H4 (cell line): ENCODE measurements at regions not wholly inside any gene's neighbourhood (a gene's known extent, or its start where the extent isn't known, plus 50 kb on each side); places are given as distances from the start of the nearest gene placed in this dataset.
"Not testable (repeated sequence)": the region's sequence is repeated elsewhere in the genome, so short reads cannot be mapped to it uniquely, and the experiment has no call there.

Source experiments
- DNase-seq: peaks from one replicate; pipeline ENCODE4 v3.0.0-alpha.2; 2015; ENCODE audit warnings: low spot score

GRCh38 chr3:147333098-147333497 is 73.2 kb downstream of the ZIC4 start:
- DNase-seq, result no peak

DNA sequence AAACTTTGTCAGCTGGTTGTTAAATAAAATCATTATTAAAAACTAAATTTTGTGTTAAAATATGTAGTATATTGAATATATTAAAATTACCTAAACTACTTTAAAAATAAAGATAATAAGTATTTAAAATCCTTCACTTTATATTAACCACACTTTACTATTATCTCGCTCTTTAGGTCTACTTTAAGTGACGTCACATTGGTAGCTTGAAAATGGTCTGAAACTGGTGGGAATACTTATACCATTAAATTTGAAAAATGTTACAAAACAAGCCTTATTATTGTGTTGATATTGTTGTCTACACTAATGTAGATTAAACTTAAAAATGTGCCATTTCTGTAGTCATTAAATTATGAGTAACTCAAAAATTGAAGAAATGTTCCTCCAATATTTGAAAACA is 77.6 kb downstream of the ZIC4 start:
- DNase-seq, result no peak

DNA sequence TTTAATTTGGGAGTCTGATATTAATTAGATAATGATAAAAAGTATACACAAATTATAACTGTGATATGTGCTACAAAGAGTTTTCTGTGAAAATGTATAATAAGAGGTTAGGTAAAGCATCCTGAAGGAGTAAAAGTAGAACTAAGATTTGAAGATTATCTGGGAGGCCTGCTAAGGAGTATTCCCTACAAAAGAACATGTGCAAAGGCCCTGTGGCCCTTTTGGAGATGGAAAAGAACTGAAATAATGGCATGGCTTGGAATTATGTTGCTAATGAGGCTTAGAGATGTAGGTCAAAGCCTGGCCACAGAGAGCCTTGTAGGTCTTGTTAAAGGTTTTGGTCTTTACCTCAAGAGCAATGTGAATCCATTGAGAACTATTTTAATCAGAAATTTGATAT is 82.0 kb downstream of the ZIC4 start:
- no peak for DNase-seq

- no peak for DNase-seq
Measured at GRCh38 chr3:147318900-147319299, 87.4 kb downstream of the ZIC4 start.

- DNase-seq, result not testable (repeated sequence)
Measured at GRCh38 chr3:147317080-147317479, 89.3 kb downstream of the ZIC4 start.

DNA sequence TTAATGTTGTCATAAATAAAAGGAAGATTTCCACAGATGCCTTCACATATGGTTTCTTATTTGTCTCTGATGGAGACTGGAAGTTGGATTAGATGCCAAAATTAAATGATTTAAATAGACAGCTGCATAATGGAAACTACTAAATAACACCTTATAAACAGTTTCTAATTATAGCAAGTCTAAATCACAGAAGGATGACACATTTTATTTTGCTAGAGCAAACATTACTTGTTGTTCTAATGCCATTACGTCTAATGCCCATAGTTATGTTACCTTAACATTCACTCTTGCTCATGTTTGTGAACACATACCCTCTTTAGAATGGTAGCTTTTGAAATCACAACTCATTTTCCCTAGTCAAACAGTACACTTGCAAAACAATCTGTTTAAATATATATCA is 92.8 kb downstream of the ZIC4 start:
- DNase-seq, result no peak

GRCh38 chr3:147312786-147313280 is 93.5 kb downstream of the ZIC4 start:
- DNase-seq, result no peak

DNA sequence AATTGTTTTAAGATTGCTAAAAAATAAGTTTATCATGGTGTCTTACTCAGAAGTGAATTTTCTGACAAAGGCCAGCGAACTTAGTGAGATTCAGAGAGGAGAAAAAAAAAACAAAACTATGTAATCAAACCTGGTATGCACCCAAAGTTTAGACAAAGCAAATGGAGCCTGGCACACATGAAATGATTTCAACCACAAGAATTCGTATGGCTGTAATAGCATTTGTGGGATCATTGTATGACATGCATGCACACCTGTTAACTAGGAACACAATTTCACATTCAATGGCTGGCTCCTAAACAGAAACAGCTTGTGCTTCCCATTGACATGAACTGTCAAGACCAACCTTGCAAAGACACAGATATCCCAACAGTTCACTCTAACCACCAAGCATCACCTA is 94.6 kb downstream of the ZIC4 start:
- DNase-seq, result peak; percentile 22

GRCh38 chr3:147305533-147306250 is 100.7 kb downstream of the ZIC4 start:
- DNase-seq, result no peak

DNA sequence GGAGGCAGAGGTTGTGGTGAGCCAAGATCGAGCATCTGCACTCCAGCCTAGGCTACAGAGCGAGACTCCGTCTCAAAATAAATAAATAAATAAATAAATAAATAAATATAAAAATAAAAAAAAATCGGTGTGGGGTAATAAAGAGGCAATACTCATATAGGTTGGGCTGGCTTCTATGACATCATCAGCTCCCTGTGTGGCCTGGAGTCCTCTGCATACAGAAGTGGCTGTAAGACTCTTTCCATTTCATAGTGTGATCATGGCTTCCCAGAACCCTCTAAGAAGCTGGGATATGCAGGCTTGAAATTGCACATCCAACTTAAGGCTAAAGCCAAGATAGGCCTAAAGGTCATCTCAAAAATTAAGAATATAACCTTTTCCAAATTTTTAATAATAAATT is 101.6 kb downstream of the ZIC4 start:
- no peak for DNase-seq

GRCh38 chr3:147301781-147302180 is 104.6 kb downstream of the ZIC4 start:
- DNase-seq, result no peak

- DNase-seq, result no peak
Measured at GRCh38 chr3:147299656-147300055, 106.7 kb downstream of the ZIC4 start.

GRCh38 chr3:147298511-147298982 is 107.8 kb downstream of the ZIC4 start:
- peak; percentile 75 for DNase-seq

- no peak for DNase-seq
Measured at GRCh38 chr3:147297761-147298350, 108.5 kb downstream of the ZIC4 start.

GRCh38 chr3:147287370-147287769 is 119.0 kb downstream of the ZIC4 start:
- not testable (repeated sequence) for DNase-seq

DNA sequence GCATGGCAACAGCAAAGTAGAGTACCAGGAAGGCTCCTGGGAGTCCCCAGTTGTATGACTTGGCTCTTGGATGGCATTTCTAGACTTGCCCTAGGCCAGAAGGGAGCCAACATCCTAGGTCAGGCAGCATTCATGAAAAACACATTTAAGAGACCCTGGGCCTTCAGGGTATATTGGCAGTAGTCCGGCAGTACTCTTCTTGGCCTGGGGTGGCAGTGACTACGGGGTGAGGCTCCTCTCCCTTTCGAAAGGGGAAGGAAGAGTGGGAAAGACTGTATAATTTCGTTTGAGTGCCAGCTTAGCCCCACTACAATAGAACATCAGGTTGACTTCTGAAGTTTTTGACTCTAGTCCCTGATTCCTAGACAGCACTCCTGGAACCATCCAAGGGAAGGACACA is 136.4 kb downstream of the ZIC4 start:
- DNase-seq, result no peak

- DNase-seq, result no peak
Measured at GRCh38 chr3:147267434-147267833, 138.9 kb downstream of the ZIC4 start.

- no peak for DNase-seq
Measured at GRCh38 chr3:147257944-147258343, 148.4 kb downstream of the ZIC4 start.

GRCh38 chr3:147256739-147257138 is 149.6 kb downstream of the ZIC4 start:
- DNase-seq, result no peak

DNA sequence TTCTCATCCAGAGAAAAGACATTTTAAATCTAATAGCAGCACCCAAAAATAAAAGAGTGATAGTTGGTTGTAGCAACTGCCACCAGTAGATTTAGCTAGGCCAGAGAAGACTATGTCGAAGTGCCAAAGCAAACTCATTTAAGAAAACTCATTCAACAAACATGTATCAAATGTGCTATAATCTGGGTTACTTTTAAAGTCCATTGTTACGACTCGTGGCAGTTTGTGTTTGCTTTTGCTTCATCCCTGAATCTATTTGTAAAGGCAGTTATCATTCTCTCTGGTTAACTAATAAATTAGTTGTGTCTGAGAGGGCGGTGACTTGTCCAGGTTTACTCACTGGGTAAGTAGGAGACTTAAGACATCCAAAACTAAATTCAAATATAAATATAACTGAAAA is 159.4 kb downstream of the ZIC4 start:
- no peak for DNase-seq

DNA sequence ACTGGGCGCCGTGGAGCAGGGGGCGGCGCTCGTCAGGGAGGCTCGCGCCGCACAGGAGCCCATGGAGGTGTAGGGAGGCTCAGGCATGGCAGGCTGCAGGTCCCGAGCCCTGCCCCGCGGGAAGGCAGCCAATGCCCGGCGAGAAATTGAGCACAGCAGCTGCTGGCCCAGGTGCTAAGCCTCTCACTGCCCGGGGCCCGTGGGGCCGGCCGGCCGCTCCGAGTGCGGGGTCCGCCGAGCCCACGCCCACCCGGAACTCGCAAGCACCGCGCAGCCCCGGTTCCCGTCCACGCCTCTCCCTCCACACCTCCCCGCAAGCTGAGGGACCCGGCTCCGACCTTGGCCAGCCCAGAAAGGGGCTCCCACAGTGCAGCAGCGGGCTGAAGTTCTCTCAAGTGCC is 160.7 kb downstream of the ZIC4 start:
- DNase-seq, result not testable (repeated sequence)

GRCh38 chr3:147245022-147245421 is 161.3 kb downstream of the ZIC4 start:
- DNase-seq, result not testable (repeated sequence)

DNA sequence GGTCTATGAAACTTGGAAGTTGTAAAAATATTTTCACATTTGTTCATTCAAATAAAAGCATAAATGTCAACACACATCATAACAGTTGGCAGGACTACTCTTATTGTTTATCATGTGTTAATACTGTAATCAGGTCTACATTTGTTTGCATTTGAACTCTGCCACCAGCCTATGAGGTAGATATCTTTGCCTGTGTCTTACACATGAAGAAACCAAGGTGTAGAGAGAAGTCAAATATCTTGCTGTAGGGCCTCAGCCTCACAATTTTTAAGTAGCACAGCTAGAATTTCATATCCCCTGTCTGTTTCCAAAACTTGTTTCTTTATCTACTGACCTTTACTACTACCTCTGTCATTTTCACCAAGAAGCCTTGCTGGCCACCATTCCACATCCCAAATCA is 161.9 kb downstream of the ZIC4 start:
- DNase-seq, result no peak
